Gastroesophageal sphincter (tissue), 3 donors: ENCODE measurements at regions not wholly inside any gene's neighbourhood (a gene's known extent, or its start where the extent isn't known, plus 50 kb on each side); places are given as distances from the start of the nearest gene placed in this dataset.

Source experiments
- EP300 ChIP-seq: sonication (generic); formaldehyde crosslinking; IDR thresholded peaks from one replicate; pipeline ENCODE4 v1.6.1; 2017; ENCODE audit warnings: antibody characterized with exemption, mild to moderate bottlenecking
- POLR2A ChIP-seq, 2 donors: fragments of 450-650 bp; IDR thresholded peaks; one replicate each; pipeline ENCODE4 v1.6.1; 2017; ENCODE audit warnings: antibody characterized with exemption in 2 of 2, mild to moderate bottlenecking in 2 of 2, moderate library complexity in 1 of 2
- TF ChIP-seq, protein P1 (sequence below), 4 experiments: fragments of 200-600 bp in 2 of 4; fragments of 450-650 bp in 2 of 4; sonication (generic) in 1 of 4; IDR thresholded peaks; one replicate each; pipeline ENCODE4 v1.5.1; 2017 to 2019; ENCODE audit warnings: antibody characterized with exemption in 4 of 4, mild to moderate bottlenecking in 2 of 4, moderate library complexity in 2 of 4

DNA sequence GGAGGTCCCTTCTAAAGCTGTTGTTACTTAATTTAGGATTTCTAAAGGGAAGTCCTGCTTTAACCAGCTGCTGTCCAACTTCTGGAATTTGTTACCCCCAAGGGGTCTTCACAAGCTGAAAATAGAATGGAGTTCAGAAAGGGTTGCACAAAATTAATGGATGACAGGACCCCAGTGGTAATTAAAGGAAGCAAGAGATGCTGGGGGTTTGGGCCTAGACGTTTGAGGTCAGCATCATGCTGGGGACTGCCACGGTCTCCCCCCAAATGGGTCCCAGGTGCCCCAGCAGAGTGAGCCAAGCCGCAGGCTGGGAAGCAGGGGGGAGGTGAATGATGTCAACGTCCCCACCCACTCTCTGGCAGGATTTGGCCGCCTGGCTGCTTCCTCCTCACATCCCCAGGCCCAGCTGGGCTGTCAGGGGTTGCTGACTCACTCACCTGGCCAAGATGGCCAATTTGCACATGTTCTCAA lies 97.5 kb upstream of the ARAP3 start:
- TF ChIP-seq, protein P1, sequence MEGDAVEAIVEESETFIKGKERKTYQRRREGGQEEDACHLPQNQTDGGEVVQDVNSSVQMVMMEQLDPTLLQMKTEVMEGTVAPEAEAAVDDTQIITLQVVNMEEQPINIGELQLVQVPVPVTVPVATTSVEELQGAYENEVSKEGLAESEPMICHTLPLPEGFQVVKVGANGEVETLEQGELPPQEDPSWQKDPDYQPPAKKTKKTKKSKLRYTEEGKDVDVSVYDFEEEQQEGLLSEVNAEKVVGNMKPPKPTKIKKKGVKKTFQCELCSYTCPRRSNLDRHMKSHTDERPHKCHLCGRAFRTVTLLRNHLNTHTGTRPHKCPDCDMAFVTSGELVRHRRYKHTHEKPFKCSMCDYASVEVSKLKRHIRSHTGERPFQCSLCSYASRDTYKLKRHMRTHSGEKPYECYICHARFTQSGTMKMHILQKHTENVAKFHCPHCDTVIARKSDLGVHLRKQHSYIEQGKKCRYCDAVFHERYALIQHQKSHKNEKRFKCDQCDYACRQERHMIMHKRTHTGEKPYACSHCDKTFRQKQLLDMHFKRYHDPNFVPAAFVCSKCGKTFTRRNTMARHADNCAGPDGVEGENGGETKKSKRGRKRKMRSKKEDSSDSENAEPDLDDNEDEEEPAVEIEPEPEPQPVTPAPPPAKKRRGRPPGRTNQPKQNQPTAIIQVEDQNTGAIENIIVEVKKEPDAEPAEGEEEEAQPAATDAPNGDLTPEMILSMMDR (IDR thresholded peaks at IDR 0.05): no peak
- TF ChIP-seq EP300 (no peak), POLR2A (IDR thresholded peaks at IDR 0.05) (no peak)
